Esophagus mucosa (tissue), 1 donor: ENCODE measurements at regions not wholly inside any gene's neighbourhood (a gene's known extent, or its start where the extent isn't known, plus 50 kb on each side); places are given as distances from the start of the nearest gene placed in this dataset.
"Not testable (repeated sequence)": the region's sequence is repeated elsewhere in the genome, so short reads cannot be mapped to it uniquely, and the experiment has no call there.

ENCODE experiments used
- ATAC-seq: fragments of 200-7000 bp; cut with Tn5 transposase; one replicate; pipeline ENCODE4 v1.9.1; 2020
- donor health status: DM: yes; HTN: yes; CAD: no.

DNA sequence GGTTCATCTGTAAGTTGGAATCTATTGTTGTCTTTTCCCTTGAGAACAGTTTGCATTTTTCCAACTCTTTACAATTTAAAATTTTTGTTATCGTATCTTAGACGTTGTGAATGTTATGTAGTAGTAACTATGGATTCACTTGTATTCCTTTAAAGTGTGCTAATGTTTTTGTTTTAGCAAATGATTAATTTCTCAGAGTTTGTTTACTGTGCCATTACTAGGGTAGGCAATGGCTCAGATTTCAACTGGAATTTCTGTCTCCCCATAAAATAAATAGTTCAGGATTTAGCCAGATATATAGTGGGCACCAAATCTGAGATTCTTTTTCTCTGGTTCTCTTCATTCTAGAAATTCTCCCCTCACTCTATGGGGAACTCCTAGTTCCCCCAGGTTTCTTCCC lies 896.5 kb downstream of the PLA2G4A start:
- ATAC-seq: no peak

DNA sequence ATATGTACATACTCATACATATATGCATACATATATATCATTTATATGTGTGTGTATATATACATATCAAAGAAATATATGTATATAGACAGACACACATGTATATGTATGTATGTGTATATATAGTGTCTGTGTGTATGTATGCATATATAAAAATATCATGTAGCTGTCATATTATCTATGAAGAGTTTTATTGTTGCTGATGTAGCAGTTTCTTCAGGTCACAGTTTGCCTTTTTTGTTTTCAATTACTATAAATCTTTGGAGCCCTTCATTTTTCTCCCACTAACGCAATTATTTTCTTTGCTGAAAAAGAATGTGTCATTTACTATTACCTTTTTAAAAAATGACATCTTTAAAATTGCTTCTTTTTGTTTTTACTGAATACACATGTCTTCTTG lies 904.5 kb downstream of the PLA2G4A start:
- ATAC-seq: no peak

DNA sequence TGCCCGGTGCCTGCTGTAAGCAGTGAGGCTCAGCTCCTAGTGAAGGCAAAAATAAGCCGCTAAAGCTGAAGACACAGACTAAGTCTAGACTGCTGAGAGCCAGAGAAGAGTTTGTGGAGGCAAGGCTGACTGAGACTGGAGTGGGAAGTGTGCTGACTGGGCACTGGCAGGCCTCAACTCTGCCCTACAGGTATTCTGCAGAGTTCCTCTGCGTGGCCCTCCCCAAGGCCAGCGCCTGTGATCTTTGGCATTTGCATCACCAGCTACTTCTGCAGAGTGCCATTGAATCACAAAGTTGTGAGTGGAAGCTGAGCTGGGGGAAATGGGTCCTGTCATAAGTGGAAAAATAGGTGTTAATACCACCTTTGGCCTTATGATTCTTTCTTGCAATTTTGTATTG lies 905.7 kb downstream of the PLA2G4A start:
- no peak for ATAC-seq

DNA sequence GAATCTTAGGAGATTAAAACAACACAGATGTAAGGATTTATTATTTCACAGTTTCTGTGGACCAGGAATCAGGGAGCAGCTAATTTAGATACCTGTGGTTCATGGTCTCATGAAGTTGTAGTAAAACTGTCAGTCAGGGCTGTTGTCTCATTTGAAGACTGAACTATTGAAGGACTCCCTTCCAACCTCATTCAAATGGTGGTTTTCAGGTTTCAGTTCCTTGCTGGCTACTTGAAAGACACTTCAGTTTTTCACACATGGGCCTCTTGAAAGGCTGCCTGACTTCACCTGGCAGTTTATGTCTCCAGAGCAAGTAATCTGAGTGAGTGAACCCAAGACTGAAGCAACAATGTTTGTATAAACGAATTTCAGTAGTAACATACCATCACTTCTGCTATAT lies 915.9 kb downstream of the PLA2G4A start:
- ATAC-seq: no peak

DNA sequence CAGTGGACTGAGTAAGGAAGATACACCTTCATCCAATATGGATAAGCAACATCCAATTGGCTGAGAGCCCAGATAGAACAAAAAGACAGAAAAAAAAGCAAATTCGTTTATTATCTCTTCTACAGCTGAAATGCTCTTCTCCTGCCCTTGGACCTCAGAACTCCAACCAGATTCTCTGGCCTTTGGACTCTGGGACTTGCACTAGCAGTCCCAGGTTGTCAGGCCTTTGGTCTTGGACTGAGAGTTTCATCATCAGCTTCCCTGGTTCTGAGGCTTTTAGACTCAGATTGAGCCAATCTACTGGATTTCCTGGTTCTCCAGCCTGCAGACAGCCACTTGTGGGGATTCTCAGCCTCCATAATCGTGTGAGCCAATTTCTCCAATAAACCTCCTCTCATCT lies 926.8 kb downstream of the PLA2G4A start:
- ATAC-seq: no peak

DNA sequence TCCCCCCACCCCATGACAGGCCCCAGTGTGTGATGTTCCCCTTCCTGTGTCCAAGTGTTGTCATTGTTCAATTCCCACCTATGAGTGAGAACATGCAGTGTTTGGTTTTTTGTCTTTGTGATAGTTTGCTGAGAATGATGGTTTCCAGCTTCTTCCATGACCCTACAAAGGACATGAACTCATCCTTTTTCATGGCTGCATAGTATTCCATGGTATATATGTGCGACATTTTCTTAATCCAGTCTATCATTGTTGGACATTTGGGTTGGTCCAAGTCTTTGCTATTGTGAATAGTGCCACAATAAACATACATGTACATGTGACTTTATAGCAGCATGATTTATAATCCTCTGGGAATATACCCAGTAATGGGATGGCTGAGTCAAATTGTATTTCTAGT lies 927.9 kb downstream of the PLA2G4A start:
- ATAC-seq: not testable (repeated sequence)

DNA sequence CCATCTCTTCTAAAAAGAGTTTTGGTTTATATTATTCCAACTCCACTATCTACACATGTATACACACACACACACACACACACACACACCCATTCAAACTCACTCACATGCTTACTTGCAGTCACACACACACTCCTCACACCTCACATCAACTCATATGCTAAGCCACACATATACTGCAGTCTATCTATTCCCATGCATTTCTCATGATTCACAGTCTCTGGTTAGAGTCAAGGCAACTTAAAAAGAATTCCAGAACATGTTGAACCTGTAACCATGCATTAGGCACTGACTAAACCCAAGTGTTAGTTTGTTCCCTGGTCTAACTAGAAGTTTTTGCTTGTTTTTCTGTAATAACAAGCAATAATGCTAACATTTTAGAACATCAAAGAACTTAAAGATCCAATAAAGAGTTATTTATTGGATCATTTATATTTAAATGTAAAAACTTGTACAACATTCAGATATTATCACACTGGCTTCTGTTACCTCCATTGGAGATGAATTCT lies 931.1 kb downstream of the PLA2G4A start:
- ATAC-seq: no peak

DNA sequence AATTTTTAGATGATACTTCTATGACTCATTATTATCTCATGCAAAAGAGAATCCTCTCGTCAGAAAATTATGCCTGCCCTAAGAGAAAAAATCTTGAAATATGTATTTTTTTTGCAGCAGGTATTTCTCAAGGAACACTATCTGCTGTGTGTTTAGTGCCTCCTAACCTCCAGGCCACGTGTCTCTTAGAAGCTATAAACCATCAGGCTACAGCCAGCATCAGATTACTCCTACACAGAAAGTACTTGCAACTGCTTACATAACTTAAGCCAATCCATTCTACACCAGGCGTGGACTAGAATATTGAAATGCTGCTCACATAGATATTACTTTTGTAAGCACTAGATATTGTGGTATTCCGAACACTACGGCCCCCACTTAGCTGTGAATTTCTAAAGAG lies 933.4 kb downstream of the PLA2G4A start:
- ATAC-seq: no peak

DNA sequence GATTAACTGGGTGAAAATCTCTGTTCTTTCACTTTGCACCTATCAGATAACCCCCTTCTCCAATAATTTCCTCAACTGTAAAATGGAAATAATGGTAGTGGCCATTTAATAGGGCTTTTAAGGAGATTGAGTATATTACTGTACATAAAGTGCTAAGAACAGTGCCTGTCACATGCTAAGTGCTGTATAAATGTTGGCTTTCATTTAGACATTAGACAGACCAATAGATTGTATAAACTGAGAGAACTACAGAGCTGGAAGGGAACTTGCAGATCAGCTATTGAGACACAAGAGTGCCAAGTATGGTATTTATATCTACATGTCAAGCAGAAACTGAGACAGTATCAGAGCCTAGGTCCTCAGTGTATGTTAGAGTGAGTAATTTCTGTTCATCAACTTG lies 934.7 kb downstream of the PLA2G4A start:
- no peak for ATAC-seq

DNA sequence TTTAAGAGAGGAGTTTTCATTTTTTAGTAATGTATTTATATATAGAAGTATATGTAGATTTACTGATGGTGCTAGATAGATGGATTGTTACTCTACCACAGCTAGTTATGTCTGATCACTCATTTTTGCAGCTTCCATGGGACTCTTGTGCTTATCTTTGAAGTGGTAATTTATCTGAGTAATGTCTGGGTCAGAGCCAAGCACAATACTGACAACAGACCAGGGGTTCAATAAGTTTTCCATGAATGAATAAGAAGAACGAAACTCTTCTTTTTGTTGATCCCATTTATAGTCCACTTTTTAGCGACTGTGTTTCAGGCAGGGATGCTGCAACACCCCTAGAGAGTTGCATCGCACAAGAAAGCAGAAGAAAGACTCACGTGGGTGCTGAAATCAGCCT lies 935.2 kb downstream of the PLA2G4A start:
- no peak for ATAC-seq

DNA sequence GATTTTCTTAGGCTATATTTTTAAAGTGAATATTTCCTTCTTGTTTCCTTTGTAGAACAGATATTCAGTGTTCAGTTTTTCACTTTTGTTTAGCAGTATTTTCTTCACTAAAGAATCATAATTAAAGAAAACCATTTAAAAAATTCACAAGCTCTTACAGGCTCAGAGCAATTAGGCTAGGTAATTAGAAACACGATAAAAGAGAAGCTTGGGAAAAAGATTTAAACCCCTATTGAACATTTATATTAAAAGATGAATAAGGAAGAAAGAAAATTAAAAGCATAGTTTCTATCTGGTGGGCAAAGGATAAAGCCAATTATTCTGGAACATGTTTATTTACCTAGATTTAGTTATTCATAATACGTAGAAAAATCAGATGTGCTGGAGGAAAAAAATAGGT lies 942.6 kb downstream of the PLA2G4A start:
- ATAC-seq: no peak

DNA sequence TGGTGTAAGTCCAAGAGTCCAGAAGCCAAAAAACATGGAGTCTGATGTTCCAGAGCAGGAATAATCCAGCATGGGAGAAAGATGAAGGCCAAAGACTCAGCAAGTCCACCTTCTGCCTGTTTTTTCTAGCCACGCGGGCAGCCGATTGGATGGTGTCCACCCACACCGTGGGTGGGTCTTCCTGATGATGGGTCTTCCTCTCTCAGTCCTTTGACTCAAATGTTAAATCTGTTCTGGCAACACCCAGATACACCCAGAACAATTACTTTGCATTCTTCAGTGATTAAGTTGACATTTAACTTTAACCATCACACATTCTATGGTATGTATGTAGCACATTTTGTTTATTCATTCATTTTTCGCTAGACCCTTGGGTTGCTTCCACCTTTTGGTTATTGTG lies 944.4 kb downstream of the PLA2G4A start:
- ATAC-seq: no peak

DNA sequence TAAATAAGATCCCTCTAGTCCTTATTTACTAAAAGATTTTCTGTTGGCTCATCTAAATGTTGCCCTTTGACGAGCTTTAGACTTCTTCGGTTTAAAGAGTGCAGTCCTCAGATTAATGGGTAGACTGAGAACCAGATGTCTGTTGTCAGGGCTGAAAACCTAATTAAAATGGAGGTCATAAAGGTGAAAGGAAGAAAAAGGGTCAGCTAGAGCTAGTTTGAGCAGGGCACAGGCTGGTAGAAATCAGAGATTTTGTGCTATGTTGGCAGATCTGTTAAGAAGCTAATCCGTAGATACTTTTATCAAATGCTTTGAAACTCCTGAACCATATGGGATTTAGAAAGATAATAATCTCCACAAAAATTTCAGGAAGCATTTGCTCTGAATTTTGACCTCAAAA lies 959.0 kb downstream of the PLA2G4A start:
- ATAC-seq: no peak

DNA sequence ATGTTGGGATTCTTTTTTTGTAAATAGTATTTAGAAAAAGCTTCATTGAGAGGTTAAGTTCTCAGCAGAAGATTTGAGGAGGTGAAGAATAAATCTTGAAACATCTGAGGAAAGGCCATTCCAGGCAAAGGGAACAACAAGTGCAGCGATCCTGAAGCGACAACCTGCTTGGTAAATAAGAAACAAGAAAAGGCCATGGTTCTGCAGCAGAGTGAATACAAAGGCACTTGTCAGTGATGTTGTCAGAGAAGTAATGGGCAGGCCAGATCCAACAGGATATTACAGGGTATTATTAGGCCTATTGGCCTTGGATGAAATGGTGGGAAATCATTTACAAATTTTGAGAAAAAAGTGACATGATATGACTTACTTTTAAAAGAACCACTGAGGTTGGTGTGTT lies 960.0 kb downstream of the PLA2G4A start:
- no peak for ATAC-seq

DNA sequence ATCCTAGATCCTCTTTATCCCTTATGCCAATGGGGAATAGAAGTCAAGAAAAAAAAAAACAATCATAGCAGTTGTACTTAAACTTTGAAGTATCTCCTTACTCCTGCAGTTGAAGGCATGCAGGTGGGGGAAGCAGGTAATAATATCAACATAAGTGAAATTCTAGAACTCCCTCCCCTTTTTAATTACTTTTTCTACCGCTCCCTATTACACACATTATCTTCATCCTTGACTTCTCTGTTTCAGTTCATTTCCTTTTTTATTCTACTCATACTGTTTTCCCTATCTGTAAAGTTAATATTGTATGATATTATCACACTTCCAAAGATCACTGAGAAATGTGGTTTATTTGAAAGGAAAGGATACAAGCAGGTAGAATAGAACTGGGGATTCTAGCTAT lies 962.0 kb downstream of the PLA2G4A start:
- no peak for ATAC-seq

DNA sequence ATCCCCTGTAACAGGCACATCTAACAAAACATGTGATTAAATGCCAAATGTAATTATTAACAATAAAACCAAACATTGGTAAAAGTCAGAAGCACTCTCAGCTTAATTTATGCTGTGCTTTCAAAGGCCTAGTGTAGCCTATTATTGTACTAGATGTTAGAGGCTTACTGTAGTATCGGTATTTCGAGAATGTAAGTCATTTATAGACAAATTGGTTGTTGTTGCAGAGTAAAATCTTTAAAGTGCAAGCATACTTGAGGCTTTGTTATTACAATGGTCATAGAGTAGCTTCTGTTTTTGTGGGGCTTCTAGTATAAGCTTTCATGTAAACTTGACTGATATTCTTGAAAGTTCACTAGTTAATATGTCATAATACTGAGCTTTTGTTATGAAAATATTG lies 965.8 kb downstream of the PLA2G4A start:
- ATAC-seq: no peak

DNA sequence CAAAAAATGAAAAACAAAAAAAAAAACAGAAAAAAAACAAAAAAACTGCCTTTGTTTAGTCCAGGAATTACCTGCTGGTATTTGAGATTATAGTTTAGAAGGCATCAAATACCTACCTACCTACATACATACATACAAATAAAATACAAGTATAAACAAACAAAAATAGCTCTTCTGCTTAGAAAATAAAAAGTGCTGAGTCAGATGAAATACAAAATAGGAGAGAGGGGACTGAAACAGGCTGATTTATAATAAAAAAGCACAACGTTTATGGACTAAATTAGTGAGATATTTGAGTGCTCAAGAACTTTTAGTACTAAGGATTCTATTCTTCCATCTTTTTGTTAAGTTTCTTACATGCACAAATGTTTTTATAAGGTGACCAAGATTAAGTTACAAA lies 980.8 kb downstream of the PLA2G4A start:
- no peak for ATAC-seq

DNA sequence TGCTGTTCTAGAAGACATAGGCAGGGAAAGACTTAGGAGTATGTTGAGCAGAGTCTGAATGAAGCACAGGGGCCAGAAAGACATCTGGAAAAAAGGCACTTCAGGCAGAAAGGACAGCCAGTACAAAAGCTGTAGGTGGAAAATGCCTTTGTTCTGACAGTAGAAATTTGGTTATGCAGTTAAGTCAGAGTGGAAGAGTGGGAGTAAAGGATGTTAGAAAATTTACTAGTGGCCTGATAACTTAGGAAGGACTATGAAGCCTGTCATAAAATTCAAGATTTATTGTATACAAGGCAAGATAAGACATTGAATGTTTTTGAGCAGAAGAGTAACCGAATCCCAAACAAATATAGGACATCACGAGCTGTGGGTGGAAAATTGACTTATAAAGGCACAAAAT lies 987.9 kb downstream of the PLA2G4A start:
- ATAC-seq: no peak

DNA sequence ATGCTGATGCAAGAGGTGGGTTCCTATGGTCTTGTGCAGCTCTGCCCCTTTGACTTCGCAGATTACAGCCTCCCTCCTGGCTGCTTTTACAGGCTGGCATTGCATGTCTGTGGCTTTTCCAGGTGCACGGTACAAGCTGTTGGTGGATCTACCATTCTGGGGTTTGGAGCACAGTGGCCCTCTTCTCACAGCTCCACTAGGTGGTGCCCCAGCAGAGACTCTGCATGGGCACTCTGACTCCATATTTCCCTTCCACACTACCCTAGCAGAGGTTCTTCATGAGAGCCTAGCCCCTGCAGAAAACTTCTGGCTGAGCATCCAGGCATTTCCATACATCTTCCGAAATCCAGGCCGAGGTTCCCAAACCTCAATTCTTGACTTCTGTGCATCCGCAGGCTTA lies 989.0 kb downstream of the PLA2G4A start:
- no peak for ATAC-seq

DNA sequence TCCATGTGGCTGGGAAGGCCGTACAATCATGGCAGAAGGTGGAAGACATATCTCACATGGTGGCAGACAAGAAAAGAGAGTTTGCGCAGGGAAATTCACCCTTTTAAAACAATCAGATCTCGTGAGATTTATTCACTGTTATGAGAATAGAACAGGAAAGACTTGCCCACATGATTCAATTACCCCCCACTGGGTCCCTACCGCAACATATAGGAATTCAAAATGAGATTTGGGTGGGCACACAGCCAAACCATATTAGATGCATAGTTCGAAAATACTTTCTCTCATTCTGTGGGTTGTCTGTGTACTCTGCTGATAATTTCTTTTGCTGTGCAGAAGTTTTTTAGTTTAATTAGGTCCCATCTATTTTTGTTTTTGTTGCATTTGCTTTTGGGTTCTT lies 990.3 kb downstream of the PLA2G4A start:
- no peak for ATAC-seq

DNA sequence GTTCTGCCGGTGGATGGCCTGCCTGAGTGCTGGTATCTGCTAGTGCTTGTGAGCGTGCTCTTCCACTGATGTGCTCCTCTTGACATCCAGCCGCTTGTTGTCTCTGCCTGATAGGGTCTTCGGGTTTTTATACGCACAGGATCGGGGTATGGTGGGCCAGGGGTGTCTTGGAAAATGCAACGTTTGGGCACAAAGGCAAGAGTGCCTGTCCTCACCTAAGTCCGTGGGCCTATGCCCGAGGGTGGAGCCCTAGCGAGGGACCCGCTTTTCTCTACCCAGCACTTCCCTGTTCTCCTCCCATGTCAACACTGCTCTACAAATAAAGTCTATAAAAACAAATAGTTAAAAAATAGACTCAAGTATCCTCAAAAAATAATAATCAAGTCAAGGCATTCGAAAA lies 1007.8 kb downstream of the PLA2G4A start:
- no peak for ATAC-seq

DNA sequence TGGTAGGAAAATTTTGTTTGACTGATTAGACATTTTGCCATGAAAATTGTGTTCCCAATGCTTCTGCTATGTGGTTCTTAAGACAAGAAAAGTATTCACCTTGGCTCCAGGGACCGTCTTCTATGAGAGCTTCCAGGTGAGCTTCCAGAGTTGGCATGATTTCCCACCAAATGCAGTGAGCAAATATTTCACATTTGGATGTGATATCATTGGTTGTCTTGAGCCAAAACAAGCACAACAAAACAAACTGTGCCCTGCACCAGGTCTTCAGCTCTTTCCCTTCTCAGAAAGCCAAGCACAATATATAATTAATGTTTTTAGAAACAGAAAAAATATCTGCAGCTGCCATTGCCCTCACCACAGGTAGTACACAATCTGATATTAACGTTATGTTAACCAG lies 1009.0 kb downstream of the PLA2G4A start:
- no peak for ATAC-seq

DNA sequence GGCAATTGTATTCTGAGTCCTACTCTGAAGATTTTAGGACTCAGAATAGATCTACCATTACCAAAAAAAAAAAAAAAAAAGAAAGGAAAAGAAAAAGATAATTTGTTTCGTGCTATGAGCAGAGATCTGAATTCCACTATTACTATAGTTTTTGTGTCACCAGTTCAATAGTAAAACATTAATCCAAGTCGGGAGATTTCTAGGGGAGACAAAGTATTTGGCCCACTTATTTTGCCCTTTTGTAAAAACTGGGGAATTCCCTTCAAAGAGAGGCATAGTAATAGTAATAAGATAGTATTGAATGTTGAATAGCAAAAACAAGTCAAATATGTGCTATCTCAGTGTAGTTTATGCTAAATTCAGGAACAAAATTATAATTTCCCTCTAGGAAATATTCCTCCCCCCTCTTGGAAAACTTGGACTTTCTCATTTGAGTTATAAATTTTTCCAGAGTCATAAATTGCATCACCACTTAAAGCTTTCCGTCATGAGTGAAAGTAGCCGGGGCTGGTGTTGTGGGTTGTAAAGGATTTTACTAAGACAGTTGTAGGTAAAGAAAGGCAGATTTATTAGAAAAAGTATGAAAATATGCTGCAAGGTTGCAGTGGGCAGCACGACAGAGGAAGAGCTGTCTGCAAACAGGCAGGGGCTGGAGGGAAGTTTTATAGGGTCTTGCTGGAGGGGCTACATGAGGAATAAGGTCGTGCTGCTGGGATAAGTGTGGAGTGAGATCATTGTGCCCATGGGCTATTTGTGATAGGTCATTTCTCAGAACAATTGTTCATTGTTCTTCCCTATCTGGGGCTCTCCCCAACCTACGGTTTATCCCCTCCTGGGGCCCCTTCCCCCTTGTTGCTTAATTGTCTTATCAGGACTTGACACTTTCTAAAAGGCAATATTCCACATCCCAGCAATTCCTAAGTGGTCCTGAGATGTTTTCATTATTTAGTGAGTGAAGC lies 1009.9 kb downstream of the PLA2G4A start:
- no peak for ATAC-seq

DNA sequence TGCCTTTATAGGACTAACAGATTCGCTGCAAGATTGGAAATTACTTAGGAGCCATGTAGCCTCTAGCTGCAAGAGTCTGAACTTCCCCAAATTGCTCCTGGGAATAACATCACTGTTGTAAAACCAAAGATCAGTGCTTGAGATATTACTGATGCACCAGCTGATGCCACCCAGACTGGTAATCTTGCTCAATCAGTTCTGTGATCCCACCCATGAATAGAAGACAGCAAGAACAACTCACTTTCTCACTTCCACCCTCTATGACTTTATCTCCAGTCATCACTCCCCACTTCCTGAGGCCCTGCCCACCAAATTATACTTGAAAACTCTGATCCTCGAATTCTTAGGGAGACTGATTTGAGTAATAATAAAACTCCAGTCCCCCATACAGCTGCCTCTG lies 1011.1 kb downstream of the PLA2G4A start:
- ATAC-seq: no peak

DNA sequence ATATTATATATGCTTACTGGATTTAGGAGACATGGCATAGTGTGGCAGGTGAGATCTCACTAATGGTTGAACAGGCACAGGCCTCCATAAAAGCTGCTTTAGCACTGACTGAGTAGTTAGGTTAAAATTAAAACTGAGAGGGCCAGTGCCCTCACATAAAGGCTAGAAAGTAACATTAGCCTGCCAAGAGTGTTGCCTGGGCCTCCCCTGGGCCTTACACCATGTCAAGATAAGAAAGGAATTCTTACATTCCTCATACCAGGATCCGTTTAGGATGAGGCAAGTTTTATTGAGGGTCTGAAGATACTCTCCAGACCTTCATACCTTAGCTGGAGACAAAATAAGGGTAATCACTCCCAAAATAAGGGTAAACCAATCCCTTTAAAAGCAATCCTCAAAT lies 1011.8 kb downstream of the PLA2G4A start:
- ATAC-seq: no peak
